OCI-LY7 (cell line): ENCODE measurements at regions not wholly inside any gene's neighbourhood (a gene's known extent, or its start where the extent isn't known, plus 50 kb on each side); places are given as distances from the start of the nearest gene placed in this dataset.

Experiments used
- BruUV-seq: library from RNA; stranded (reverse); fragments of 400-500 nt; replicated peaks from 2 replicates; lab custom pipeline; 2021; lab: Mats Ljungman, UMichigan
- CTCF ChIA-PET: fragments of 300-600 bp; sonication (Branson Sonifier 250); formaldehyde crosslinking; loops from one replicate; lab custom pipeline; 2022; ENCODE audit warnings: antibody characterized with exemption; ENCODE audit not compliant: unreplicated experiment; lab: Charles Lee
- POLR2A ChIA-PET: fragments of 300-600 bp; sonication (Branson Sonifier 250); formaldehyde crosslinking; loops from one replicate; lab custom pipeline; 2022; ENCODE audit warnings: antibody characterized with exemption; lab: Charles Lee
- DNase-seq: peaks from one replicate; pipeline ENCODE4 v3.0.0-alpha.2; 2015; ENCODE audit warnings: low spot score
- H2AFZ ChIP-seq: fragments of 200-600 bp; sonication (generic), shearing (Covaris generic); 2 replicates; pipeline ENCODE4 v1.6.1; 2014; ENCODE audit warnings: mild to moderate bottlenecking, antibody characterized with exemption, low read length, moderate library complexity
- H3K27ac ChIP-seq: fragments of 200-600 bp; sonication (generic); 2 replicates; pipeline ENCODE4 v1.5.1; 2014; ENCODE audit warnings: mixed run types, low read depth, mild to moderate bottlenecking, moderate library complexity, low read length, inconsistent platforms; ENCODE audit not compliant: poor library complexity, severe bottlenecking
- H3K36me3 ChIP-seq: fragments of 200-600 bp; sonication (generic); 2 replicates; pipeline ENCODE4 v1.6.1; 2014; ENCODE audit warnings: mild to moderate bottlenecking, antibody characterized with exemption, low read length, moderate library complexity, mixed read lengths; ENCODE audit not compliant: insufficient read depth
- H3K4me1 ChIP-seq: fragments of 200-600 bp; sonication (generic); 2 replicates; pipeline ENCODE4 v1.5.1; 2014; ENCODE audit warnings: mild to moderate bottlenecking, low read length; ENCODE audit not compliant: insufficient read depth, poor library complexity, severe bottlenecking
- H3K4me2 ChIP-seq: fragments of 200-600 bp; sonication (generic); 2 replicates; pipeline ENCODE4 v1.6.1; 2014; ENCODE audit warnings: mild to moderate bottlenecking, low read length
- H3K4me3 ChIP-seq: fragments of 200-600 bp; sonication (generic); 2 replicates; pipeline ENCODE4 v1.5.1; 2014; ENCODE audit warnings: mild to moderate bottlenecking, low read depth, low read length; ENCODE audit not compliant: poor library complexity, severe bottlenecking
- H3K79me2 ChIP-seq: fragments of 200-600 bp; sonication (generic); 2 replicates; pipeline ENCODE4 v1.6.1; 2016; ENCODE audit warnings: low read depth, mild to moderate bottlenecking, low read length, moderate library complexity, mixed read lengths; ENCODE audit not compliant: insufficient read depth
- H3K9me2 ChIP-seq: fragments of 200-600 bp; sonication (generic); 2 replicates; pipeline ENCODE4 v1.6.1; 2016; ENCODE audit warnings: mild to moderate bottlenecking, low read length, mixed read lengths; ENCODE audit not compliant: insufficient read depth
- H3K9me3 ChIP-seq: fragments of 200-600 bp; sonication (generic); 2 replicates; pipeline ENCODE4 v1.6.1; 2014; ENCODE audit warnings: mild to moderate bottlenecking, mixed run types, low read length, mixed read lengths
- H4K20me1 ChIP-seq: fragments of 200-600 bp; sonication (generic); 2 replicates; pipeline ENCODE4 v1.6.1; 2014; ENCODE audit warnings: mild to moderate bottlenecking, antibody characterized with exemption, low read length, moderate library complexity, mixed read lengths; ENCODE audit not compliant: insufficient read depth
- CTCF ChIP-seq: fragments of 200-600 bp; sonication (generic); conservative IDR thresholded peaks from 2 replicates; pipeline ENCODE4 v1.5.1; 2014; ENCODE audit warnings: mild to moderate bottlenecking, antibody characterized with exemption, low read length, moderate library complexity, mixed read lengths
- EZH2phosphoT487 ChIP-seq: fragments of 200-600 bp; sonication (generic); IDR thresholded peaks from 2 replicates; pipeline ENCODE4 v1.6.1; 2018; ENCODE audit warnings: low read depth, borderline replicate concordance, mild to moderate bottlenecking, mixed run types, antibody characterized with exemption, low read length, moderate library complexity, mixed read lengths
- intact Hi-C: fragments of 100-400 bp; cut with micrococcal nuclease; formaldehyde crosslinking; loops from one replicate; pipeline ENCODE4 v1.10.0; 2022; ENCODE audit not compliant: unreplicated experiment

GRCh38 chrX:44470816-44471215 is 71.8 kb downstream of the FUNDC1 start:
- POLR2A ChIA-PET: no interaction called here
- no peak for DNase-seq
- intact Hi-C loops: no loop called here

GRCh38 chrX:44462850-44463249 is 79.8 kb downstream of the FUNDC1 start:
- Histone ChIP-seq H4K20me1 (no peaks in the 10 kb centered on the region), H3K9me3 (no peaks in the 10 kb centered on the region), H3K4me2 (no peak overlapping the region), H3K27ac (no peak overlapping the region), H3K4me3 (no peak overlapping the region), H3K36me3 (no peaks in the 10 kb centered on the region), H3K9me2 (no peaks in the 10 kb centered on the region), H3K79me2 (no peaks in the 10 kb centered on the region), H2AFZ (no peak overlapping the region), H3K4me1 (no peaks in the 10 kb centered on the region)
- ChIA-PET CTCF (no interaction called here), POLR2A (no interaction called here)
- DNase-seq: no peak
- TF ChIP-seq CTCF: no peak
- no peak for TF ChIP-seq EZH2phosphoT487
- intact Hi-C loops: no loop called here
- BruUV-seq: no TSS peak

More at GRCh38 chrX:44470816-44471215, 71.8 kb downstream of the FUNDC1 start:
- Histone ChIP-seq H3K4me2 (no peak overlapping the region), H3K9me3 (no peaks in the 10 kb centered on the region), H3K27ac (no peak overlapping the region), H4K20me1 (no peaks in the 10 kb centered on the region), H3K4me3 (no peak overlapping the region), H3K4me1 (no peaks in the 10 kb centered on the region), H3K79me2 (no peaks in the 10 kb centered on the region), H3K36me3 (no peaks in the 10 kb centered on the region), H3K9me2 (no peaks in the 10 kb centered on the region), H2AFZ (no peak overlapping the region)
- CTCF ChIA-PET: no interaction called here
- no TSS peak for BruUV-seq
- no peak for TF ChIP-seq EZH2phosphoT487
- TF ChIP-seq CTCF: no peak

GRCh38 chrX:44459501-44459900 is 83.2 kb downstream of the FUNDC1 start:
- no peaks in the 10 kb centered on the region for H3K9me2 ChIP-seq
- intact Hi-C loops: no loop called here
- H3K9me3 ChIP-seq: no peaks in the 10 kb centered on the region
- H3K4me2 ChIP-seq: no peak overlapping the region
- H3K27ac ChIP-seq: no peak overlapping the region
- no peaks in the 10 kb centered on the region for H4K20me1 ChIP-seq
- no TSS peak for BruUV-seq
- no peak for DNase-seq
- ChIA-PET CTCF (no interaction called here), POLR2A (no interaction called here)
- no peak for TF ChIP-seq EZH2phosphoT487
- no peak for TF ChIP-seq CTCF
- no peak overlapping the region for H3K4me3 ChIP-seq
- no peaks in the 10 kb centered on the region for H3K36me3 ChIP-seq
- no peaks in the 10 kb centered on the region for H3K4me1 ChIP-seq
- H3K79me2 ChIP-seq: no peaks in the 10 kb centered on the region
- H2AFZ ChIP-seq: no peak overlapping the region
